Naive thymus-derived CD8-positive, alpha-beta T cell (primary cell): ENCODE measurements at regions not wholly inside any gene's neighbourhood (a gene's known extent, or its start where the extent isn't known, plus 50 kb on each side); places are given as distances from the start of the nearest gene placed in this dataset. TPM values are rescaled to one million over a fixed set of nuclear protein-coding genes. Genes with fewer than 3 reads are reported as not detected.

Experiments
- ATAC-seq, 2 donors: fragments of 150-1000 bp; cut with Tn5 transposase in 1 of 2; sonication (Bioruptor Pico), chemical (Tn5 transposase) in 1 of 2; 1 replicate in 1 of 2; 2 replicates in 1 of 2; pipeline ENCODE4 v1.10.0; 2021; ENCODE audit warnings: mild to moderate bottlenecking in 2 of 2, moderate library complexity in 2 of 2
- POLR2A ChIA-PET: fragments of 350-600 bp; sonication (Branson Sonifier 250); formaldehyde crosslinking; loops from one replicate; lab custom pipeline; 2021; ENCODE audit warnings: antibody characterized with exemption; lab: Charles Lee
- DNase-seq, 10 donors: peaks; one replicate each; pipeline versions ENCODE4 v3.0.0 to v3.0.0-alpha.2; 2020 to 2022
- H3K27ac Mint-ChIP-seq, 10 donors: one replicate each; pipeline ENCODE4 v1.8.0; 2020 to 2022; ENCODE audit warnings: mild to moderate bottlenecking in 10 of 10, mixed read lengths in 10 of 10, moderate library complexity in 4 of 10, inconsistent platforms in 1 of 10
- H3K27me3 Mint-ChIP-seq, 5 donors: one replicate each; pipeline ENCODE4 v1.8.0; 2021 to 2022; ENCODE audit warnings: mixed read lengths in 5 of 5
- H3K36me3 Mint-ChIP-seq, 3 donors: one replicate each; pipeline ENCODE4 v1.8.0; 2020 to 2022; ENCODE audit warnings: mixed read lengths in 3 of 3, mild to moderate bottlenecking in 2 of 3, inconsistent platforms in 1 of 3
- H3K4me1 Mint-ChIP-seq, 4 donors: one replicate each; pipeline ENCODE4 v1.8.0; 2021 to 2022; ENCODE audit warnings: mixed read lengths in 4 of 4
- H3K4me3 Mint-ChIP-seq, 10 donors: one replicate each; pipeline ENCODE4 v1.8.0; 2020 to 2022; ENCODE audit warnings: mild to moderate bottlenecking in 10 of 10, mixed read lengths in 10 of 10, moderate library complexity in 6 of 10, inconsistent platforms in 1 of 10
- H3K9me3 Mint-ChIP-seq, 9 donors: one replicate each; pipeline ENCODE4 v1.8.0; 2020 to 2022; ENCODE audit warnings: mixed read lengths in 9 of 9, mild to moderate bottlenecking in 3 of 9, inconsistent platforms in 1 of 9, moderate library complexity in 1 of 9
- microRNA-seq: library from miRNA; unstranded; fragments of <30 nt; microRNA quantifications from one replicate; pipeline ENCODE4 v1.2.0, GENCODE V29; 2022; ENCODE audit warnings: borderline microRNAs expressed

DNA sequence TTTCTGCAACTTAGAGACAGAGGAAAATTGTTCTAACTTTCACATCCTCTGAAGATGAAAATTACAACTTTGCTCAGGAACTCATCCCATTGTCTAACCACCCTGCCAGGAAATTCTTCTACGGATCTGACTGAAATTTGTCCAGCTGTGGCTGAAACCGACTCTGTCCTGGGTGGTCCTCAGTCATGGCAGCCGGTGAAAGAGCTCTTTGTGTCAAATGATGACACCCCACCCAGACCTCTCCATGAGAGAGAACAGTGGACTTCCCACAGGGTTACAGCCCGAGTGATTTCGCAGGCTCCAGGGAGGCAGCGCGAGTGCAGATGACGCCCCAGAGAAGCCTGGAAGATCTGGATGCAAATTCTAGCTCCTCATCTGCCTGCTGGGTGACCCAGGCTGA is 65.1 kb upstream of the TRIB2 start:
- Mint-ChIP-seq H3K27ac (peak overlapping the region in 2 of 10 donors; percentile 42 to 48), H3K9me3 (peaks cover 0 to 10% (median under 1%) of the 10 kb centered on the region in 9 donors)
- POLR2A ChIA-PET: no interaction called here

GRCh38 chr2:12652723-12653122 is 64.0 kb upstream of the TRIB2 start:
- H3K27ac Mint-ChIP-seq: peak overlapping the region in 1 of 10 donors; percentile 6
- peaks cover 0 to under 1% (median 0%) of the 10 kb centered on the region in 9 donors for H3K9me3 Mint-ChIP-seq
- H3K27me3 Mint-ChIP-seq: peaks cover 0 to 6% (median 0%) of the 10 kb centered on the region in 5 donors
- H3K4me3 Mint-ChIP-seq: no peak overlapping the region
- POLR2A ChIA-PET: no interaction called here
- no peak for DNase-seq
- H3K4me1 Mint-ChIP-seq: peaks cover 0 to 10% (median 6%) of the 10 kb centered on the region in 4 donors
- peaks cover 0 to 3% (median 0%) of the 10 kb centered on the region in 3 donors for H3K36me3 Mint-ChIP-seq
- ATAC-seq: no peak

More for the DNA sequence above, 65.1 kb upstream of the TRIB2 start:
- Mint-ChIP-seq H3K4me3 (no peak overlapping the region), H3K4me1 (peaks cover 0 to 6% (median 3%) of the 10 kb centered on the region in 4 donors), H3K36me3 (peaks cover 0 to 8% (median 0%) of the 10 kb centered on the region in 3 donors), H3K27me3 (peaks cover 0 to 6% (median 0%) of the 10 kb centered on the region in 5 donors)
- DNase-seq (no peak), ATAC-seq (no peak)

DNA sequence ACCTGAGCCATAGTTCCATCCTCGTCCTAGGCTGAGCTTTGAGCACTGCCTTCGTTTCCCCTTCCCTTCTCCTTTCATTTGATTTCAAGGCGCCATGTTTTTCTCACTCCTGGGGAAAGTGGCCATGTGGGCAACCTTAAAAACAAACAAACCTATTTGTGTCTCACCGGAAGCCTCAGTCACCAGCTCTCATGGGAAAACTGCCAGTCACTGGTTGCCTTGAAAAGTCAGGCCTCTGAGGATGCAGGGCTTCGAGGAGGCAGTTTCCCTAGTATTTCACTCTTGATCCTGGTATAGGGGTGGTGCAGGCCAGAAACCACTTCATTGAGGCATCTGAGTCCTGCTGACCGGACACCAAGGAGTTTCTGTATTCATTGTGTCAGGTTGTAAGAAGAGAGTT is 59.2 kb upstream of the TRIB2 start:
- peaks cover 0 to 5% (median 0%) of the 10 kb centered on the region in 9 donors for H3K9me3 Mint-ChIP-seq
- ATAC-seq: no peak
- DNase-seq: no peak
- peaks cover 6 to 12% (median 10%) of the 10 kb centered on the region in 4 donors for H3K4me1 Mint-ChIP-seq
- no peaks in the 10 kb centered on the region for H3K27me3 Mint-ChIP-seq
- POLR2A ChIA-PET: no interaction called here
- peak overlapping the region in 1 of 10 donors; percentile 31 for H3K4me3 Mint-ChIP-seq
- H3K36me3 Mint-ChIP-seq: peaks cover 0 to 3% (median 0%) of the 10 kb centered on the region in 3 donors
- peak overlapping the region in 1 of 10 donors; percentile 8 for H3K27ac Mint-ChIP-seq

DNA sequence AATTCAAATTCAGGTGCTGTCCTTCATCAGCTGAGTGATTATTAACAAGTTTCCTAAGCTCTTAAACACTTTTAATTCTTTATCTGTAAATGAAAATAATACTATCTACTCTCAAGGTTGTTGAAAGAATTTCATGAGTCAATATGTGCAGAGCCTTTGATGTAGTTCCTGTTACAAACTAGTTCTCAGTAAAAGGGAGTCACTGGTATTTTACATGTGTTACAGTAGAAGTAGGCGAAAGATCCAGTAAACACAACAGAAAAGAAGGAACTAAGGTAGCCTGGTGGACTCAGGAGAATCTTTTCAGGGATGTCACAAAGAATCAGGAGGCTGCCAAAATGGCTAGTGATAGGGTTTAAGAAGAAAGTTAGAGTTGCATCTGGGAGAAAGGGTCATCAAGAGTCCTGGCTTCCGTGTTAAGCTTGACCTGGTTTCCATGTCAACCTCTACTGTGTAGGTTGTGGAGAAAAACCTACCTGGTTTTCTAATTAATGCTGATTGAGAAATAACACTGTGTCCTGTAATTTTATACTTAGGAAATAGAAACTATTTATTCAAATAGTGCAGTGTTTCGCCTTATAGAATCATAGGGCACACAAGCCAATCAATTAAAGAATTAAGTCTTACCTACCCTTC is 58.3 kb upstream of the TRIB2 start:
- Mint-ChIP-seq H3K27ac (no peak overlapping the region), H3K9me3 (peaks cover 0 to 5% (median 0%) of the 10 kb centered on the region in 9 donors), H3K36me3 (peaks cover 0 to 3% (median 0%) of the 10 kb centered on the region in 3 donors), H3K27me3 (no peaks in the 10 kb centered on the region), H3K4me1 (peaks cover 6 to 12% (median 10%) of the 10 kb centered on the region in 4 donors), H3K4me3 (no peak overlapping the region)
- DNase-seq: no peak
- POLR2A ChIA-PET: no interaction called here
- no peak for ATAC-seq

GRCh38 chr2:12661489-12661888 is 55.2 kb upstream of the TRIB2 start:
- H3K4me3 Mint-ChIP-seq: no peak overlapping the region
- peaks cover 0 to 2% (median 0%) of the 10 kb centered on the region in 5 donors for H3K27me3 Mint-ChIP-seq
- POLR2A ChIA-PET: no interaction called here
- ATAC-seq (no peak), DNase-seq (no peak)
- peaks cover 0 to 13% (median 6%) of the 10 kb centered on the region in 9 donors for H3K9me3 Mint-ChIP-seq
- no peak overlapping the region for H3K27ac Mint-ChIP-seq
- peaks cover 0 to 11% (median 5%) of the 10 kb centered on the region in 3 donors for H3K36me3 Mint-ChIP-seq
- H3K4me1 Mint-ChIP-seq: peaks cover 6 to 12% (median 11%) of the 10 kb centered on the region in 4 donors

DNA sequence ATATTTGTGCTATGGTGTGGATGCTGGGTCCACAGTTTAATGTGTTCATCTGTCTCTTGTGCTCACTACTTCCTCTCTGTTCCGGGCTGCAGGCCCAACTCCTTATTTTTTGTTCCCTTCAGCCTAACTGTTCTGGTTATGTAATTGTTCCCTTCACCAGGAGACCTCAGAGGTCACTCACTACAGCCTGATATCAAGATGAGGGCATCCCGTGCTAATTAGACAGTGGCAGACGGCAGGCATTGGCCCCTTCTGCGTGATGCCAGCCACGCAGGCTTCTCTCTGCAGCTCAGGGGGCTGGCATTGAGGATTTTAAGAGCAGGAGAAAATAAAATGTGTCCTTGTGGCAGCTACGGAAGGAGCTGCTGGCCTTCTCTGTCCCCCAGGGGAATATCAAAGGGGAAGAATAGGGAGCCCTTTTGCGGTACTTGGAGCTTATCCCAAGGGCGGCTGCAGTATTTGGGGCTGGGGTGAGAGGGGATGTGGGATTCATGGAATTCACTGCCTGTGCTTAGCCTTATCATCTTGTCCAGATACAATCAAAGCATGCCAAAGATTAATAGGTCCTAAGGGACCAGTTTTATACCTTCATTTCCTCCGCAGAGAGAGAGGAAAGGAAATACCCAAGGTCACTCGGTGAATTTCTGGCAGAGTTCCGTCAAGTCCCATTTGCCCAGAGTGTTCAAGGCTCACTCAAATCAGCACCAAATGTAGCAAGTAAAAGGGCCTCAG is 53.3 kb upstream of the TRIB2 start:
- no peak for ATAC-seq
- H3K27ac Mint-ChIP-seq: peak overlapping the region in 2 of 10 donors; percentile 32 to 68
- peaks cover 0 to 2% (median 0%) of the 10 kb centered on the region in 5 donors for H3K27me3 Mint-ChIP-seq
- H3K4me1 Mint-ChIP-seq: peaks cover 1 to 5% (median 2%) of the 10 kb centered on the region in 4 donors
- H3K9me3 Mint-ChIP-seq: peaks cover 0 to 21% (median 8%) of the 10 kb centered on the region in 9 donors
- peaks cover 0 to 17% (median 5%) of the 10 kb centered on the region in 3 donors for H3K36me3 Mint-ChIP-seq
- H3K4me3 Mint-ChIP-seq: no peak overlapping the region
- DNase-seq: no peak
- POLR2A ChIA-PET: no interaction called here

GRCh38 chr2:12665334-12665733 is 51.4 kb upstream of the TRIB2 start:
- Mint-ChIP-seq H3K36me3 (peaks cover 0 to 17% (median 5%) of the 10 kb centered on the region in 3 donors), H3K9me3 (peaks cover 0 to 21% (median 8%) of the 10 kb centered on the region in 9 donors), H3K27me3 (peaks cover 0 to 2% (median 0%) of the 10 kb centered on the region in 5 donors), H3K27ac (peak overlapping the region in 1 of 10 donors; percentile 32), H3K4me1 (peaks cover 0 to 5% (median 0%) of the 10 kb centered on the region in 4 donors), H3K4me3 (no peak overlapping the region)
- ATAC-seq (no peak), DNase-seq (no peak)
- POLR2A ChIA-PET: no interaction called here

DNA sequence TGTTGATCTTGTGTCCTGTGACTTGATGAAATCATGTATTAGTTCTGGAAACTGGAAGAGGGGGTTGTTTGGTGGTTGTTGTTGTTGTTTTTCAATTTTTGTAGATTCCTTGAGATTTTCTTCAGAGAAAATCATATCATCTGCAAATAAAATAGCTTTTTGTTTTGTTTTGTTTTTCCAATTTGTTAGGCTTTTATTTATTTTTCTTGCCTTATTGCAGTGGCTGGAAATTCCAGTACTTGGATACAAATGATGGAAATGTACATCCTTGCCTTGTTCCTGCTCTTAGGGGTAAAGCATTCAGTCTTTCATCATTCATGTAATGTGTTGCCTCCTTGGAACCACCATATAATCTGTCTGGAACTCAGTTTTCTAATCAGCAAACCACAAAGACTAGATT is 50.3 kb upstream of the TRIB2 start:
- Mint-ChIP-seq H3K4me1 (peaks cover 0 to 5% (median 0%) of the 10 kb centered on the region in 4 donors), H3K4me3 (no peak overlapping the region), H3K36me3 (peaks cover 0 to 17% (median 5%) of the 10 kb centered on the region in 3 donors), H3K27me3 (peaks cover 0 to 2% (median 0%) of the 10 kb centered on the region in 5 donors), H3K27ac (no peak overlapping the region), H3K9me3 (peaks cover 0 to 19% (median 8%) of the 10 kb centered on the region in 9 donors)
- ATAC-seq (no peak), DNase-seq (no peak)
- POLR2A ChIA-PET: no interaction called here

Small RNA genes in the stretch of these regions (microRNA-seq; reads per million reads assigned to microRNA genes)
- not detected for gene MIR3681
